Panc1 (cell line): ENCODE measurements at regions not wholly inside any gene's neighbourhood (a gene's known extent, or its start where the extent isn't known, plus 50 kb on each side); places are given as distances from the start of the nearest gene placed in this dataset.

Experiments used
- ATAC-seq: fragments of 200-7000 bp; cut with Tn5 transposase; 2 replicates; pipeline ENCODE4 v1.9.1; 2020; ENCODE audit warnings: mild to moderate bottlenecking, moderate library complexity
- BruUV-seq: library from RNA; stranded (reverse); fragments of 400-500 nt; replicated peaks from 2 replicates; lab custom pipeline; 2021; lab: Mats Ljungman, UMichigan
- CTCF ChIA-PET: fragments of 300-600 bp; sonication (Branson Sonifier 250); formaldehyde crosslinking; loops from one replicate; lab custom pipeline; 2022; ENCODE audit warnings: antibody characterized with exemption; lab: Charles Lee
- POLR2A ChIA-PET: fragments of 300-600 bp; sonication (Branson Sonifier 250); formaldehyde crosslinking; loops from one replicate; lab custom pipeline; 2022; ENCODE audit warnings: antibody characterized with exemption; lab: Charles Lee
- DNase-seq: peaks from one replicate; pipeline ENCODE4 v3.0.0-alpha.2; 2010; ENCODE audit warnings: low read depth, low spot score
- H3K27ac ChIP-seq: 2 replicates; pipeline ENCODE4 v1.5.1; 2011; ENCODE audit warnings: mild to moderate bottlenecking, low read length, inconsistent platforms
- H3K27me3 ChIP-seq: fragments of 200-500 bp; sonication (Bioruptor generic); 2 replicates; pipeline ENCODE4 v1.6.0; 2014; ENCODE audit warnings: low read length, inconsistent platforms; ENCODE audit not compliant: control insufficient read depth, insufficient read depth
- H3K36me3 ChIP-seq: fragments of 200-500 bp; sonication (Bioruptor generic); 2 replicates; pipeline ENCODE4 v1.5.1; 2014; ENCODE audit warnings: inconsistent platforms, mild to moderate bottlenecking, low read length, moderate library complexity; ENCODE audit not compliant: control insufficient read depth, insufficient read depth
- H3K4me1 ChIP-seq: 2 replicates; pipeline ENCODE4 v1.5.1; 2011; ENCODE audit warnings: inconsistent platforms, mild to moderate bottlenecking, low read length, moderate library complexity; ENCODE audit not compliant: control insufficient read depth, insufficient read depth
- H3K4me3 ChIP-seq, 2 experiments: 2 replicates each; pipeline ENCODE4 v1.5.1; 2011 to 2012; ENCODE audit warnings: low read depth in 2 of 2, low read length in 2 of 2, mild to moderate bottlenecking in 2 of 2, inconsistent platforms in 1 of 2, moderate library complexity in 1 of 2
- H3K9me3 ChIP-seq: fragments of 200-500 bp; sonication (Bioruptor generic); 2 replicates; pipeline ENCODE4 v1.5.1; 2014; ENCODE audit warnings: low read depth, mild to moderate bottlenecking, inconsistent platforms, low read length, moderate library complexity; ENCODE audit not compliant: control insufficient read depth, insufficient read depth
- CTCF ChIP-seq: fragments of 450-650 bp; IDR thresholded peaks from 2 replicates; pipeline ENCODE4 v1.5.1; 2017; ENCODE audit warnings: mild to moderate bottlenecking
- POLR2AphosphoS5 ChIP-seq: IDR thresholded peaks from 2 replicates; pipeline ENCODE4 v1.6.1; 2012; ENCODE audit warnings: mild to moderate bottlenecking, low read depth, low read length, moderate library complexity
- REST ChIP-seq, 2 experiments: IDR thresholded peaks; 2 replicates each; pipeline ENCODE4 v1.6.1; 2011 to 2012; ENCODE audit warnings: low read depth in 2 of 2, control low read depth in 1 of 2, low read length in 1 of 2, mild to moderate bottlenecking in 1 of 2, moderate library complexity in 1 of 2; ENCODE audit not compliant: insufficient read depth in 1 of 2
- SIN3A ChIP-seq: IDR thresholded peaks from 2 replicates; pipeline ENCODE4 v1.6.1; 2012; ENCODE audit warnings: low read depth, mild to moderate bottlenecking, low read length, moderate library complexity, borderline replicate concordance; ENCODE audit not compliant: insufficient read depth
- TCF7L2 ChIP-seq: IDR thresholded peaks from 2 replicates; pipeline ENCODE4 v1.6.1; 2011; ENCODE audit warnings: mild to moderate bottlenecking, low read depth, low read length, inconsistent platforms
- in situ Hi-C: cut with HindIII; loops from 2 replicates; pipeline ENCODE4 v1.10.0; 2016; ENCODE audit warnings: low sequenced_read_pairs, low pct_unique_long_range_greater_than_20kb
- intact Hi-C: fragments of 100-400 bp; cut with micrococcal nuclease; formaldehyde crosslinking; loops from one replicate; pipeline ENCODE4 v1.10.0; 2022; ENCODE audit not compliant: unreplicated experiment

- intact Hi-C loops (loop anchor here (10.0 kb wide), 1 partner anchor 1768 kb away; no protein-coding TSS in a partner anchor), in situ Hi-C loops (no loop called here)
- ATAC-seq = no peak
- no peaks in the 10 kb centered on the region for H3K9me3 ChIP-seq
- peak overlapping the region; percentile 46 to 70 for H3K4me3 ChIP-seq
- no peaks in the 10 kb centered on the region for H3K36me3 ChIP-seq
- DNase-seq = no peak
- H3K4me1 ChIP-seq = peaks cover 9% of the 10 kb centered on the region; the same call in 1 of the 2 replicates
- BruUV-seq = no TSS peak
- peaks cover 15% of the 10 kb centered on the region for H3K27me3 ChIP-seq
- ChIA-PET CTCF (no interaction called here), POLR2A (no interaction called here)
- no peak overlapping the region for H3K27ac ChIP-seq
- TF ChIP-seq SIN3A (no peak), TCF7L2 (no peak), CTCF (no peak), POLR2AphosphoS5 (no peak), REST (IDR thresholded peaks at IDR 0.05; ENCODE audit: insufficient read depth in 1 of 2, low read depth in 2 of 2, low read length in 1 of 2) (no peak)
Measured at GRCh38 chr7:114086914-114087652, 168.3 kb upstream of the PPP1R3A start.

- Histone ChIP-seq H3K27ac (no peak overlapping the region), H3K4me3 (peak overlapping the region; percentile 46 to 70), H3K9me3 (no peaks in the 10 kb centered on the region), H3K4me1 (peaks cover 10% of the 10 kb centered on the region; the same call in 1 of the 2 replicates), H3K27me3 (peaks cover 16% of the 10 kb centered on the region), H3K36me3 (no peaks in the 10 kb centered on the region)
- ChIA-PET CTCF (no interaction called here), POLR2A (no interaction called here)
- no TSS peak for BruUV-seq
- intact Hi-C loops (loop anchor here (10.0 kb wide), 1 partner anchor 1768 kb away; no protein-coding TSS in a partner anchor), in situ Hi-C loops (no loop called here)
- peak; percentile 41 for ATAC-seq
- TF ChIP-seq REST (IDR thresholded peaks at IDR 0.05; ENCODE audit: insufficient read depth in 1 of 2, low read depth in 2 of 2, low read length in 1 of 2) (no peak), CTCF (no peak), SIN3A (no peak), POLR2AphosphoS5 (no peak), TCF7L2 (no peak)
- DNase-seq = no peak
Measured at GRCh38 chr7:114086537-114086913, 167.7 kb upstream of the PPP1R3A start.
